ENCODE measurements at regions not wholly inside any gene's neighbourhood (a gene's known extent, or its start where the extent isn't known, plus 50 kb on each side); places are given as distances from the start of the nearest gene placed in this dataset.

DNA sequence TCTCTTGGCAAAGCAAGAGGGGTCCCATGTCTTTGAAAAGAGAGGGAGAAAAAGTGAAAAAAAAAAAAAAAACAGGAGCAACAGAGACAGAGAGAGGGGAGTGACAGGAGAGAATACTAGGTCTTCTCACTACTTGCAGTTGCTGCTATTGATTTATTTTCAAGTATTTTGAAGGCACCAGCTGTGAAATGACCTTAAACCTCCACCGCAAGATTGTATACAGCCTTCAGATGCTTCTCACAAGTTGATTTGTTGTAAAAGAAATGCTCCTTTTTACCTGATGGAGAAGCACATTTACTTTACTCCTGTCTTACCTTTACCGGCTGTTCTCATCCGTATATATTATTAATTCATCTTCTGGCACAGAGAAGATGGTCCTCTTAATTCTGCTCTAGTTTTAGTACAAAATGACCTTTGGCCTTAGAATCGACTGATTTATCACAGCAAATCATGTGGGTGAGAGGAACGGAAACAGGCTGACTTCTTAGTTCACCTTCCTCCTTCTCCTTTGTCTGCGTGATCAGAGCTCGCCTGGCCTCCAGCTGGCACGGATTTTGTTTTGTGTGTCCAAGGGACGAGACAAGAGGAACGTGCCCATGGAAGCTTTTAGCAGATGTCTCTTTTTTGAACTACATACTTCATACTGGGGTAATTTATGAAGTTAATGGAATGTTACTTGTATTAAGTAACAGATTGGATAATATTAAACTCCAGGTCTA, 82.4 kb upstream of the PACRGL start:
- DNase-seq, result no peak
- no peaks in the 10 kb centered on the region for H3K36me3 Mint-ChIP-seq (ENCODE audit: low read depth)
- no peaks in the 10 kb centered on the region for H3K27me3 Mint-ChIP-seq

DNA sequence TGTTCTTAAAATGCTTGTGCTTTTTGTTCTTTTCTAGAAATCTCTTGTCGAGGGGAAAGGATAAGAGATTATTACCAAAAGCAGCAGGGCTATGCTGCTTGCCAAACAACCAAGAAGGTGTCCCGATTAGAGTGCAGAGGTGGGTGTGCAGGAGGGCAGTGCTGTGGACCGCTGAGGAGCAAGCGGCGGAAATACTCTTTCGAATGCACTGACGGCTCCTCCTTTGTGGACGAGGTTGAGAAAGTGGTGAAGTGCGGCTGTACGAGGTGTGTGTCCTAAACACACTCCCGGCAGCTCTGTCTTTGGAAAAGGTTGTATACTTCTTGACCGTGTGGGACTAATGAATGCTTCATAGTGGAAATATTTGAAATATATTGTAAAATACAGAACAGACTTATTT, 81.5 kb upstream of the PACRGL start:
- POLR2A ChIA-PET, result no interaction called here
- no peak for ATAC-seq (ENCODE audit: poor library complexity)
- TF ChIP-seq, protein P1, sequence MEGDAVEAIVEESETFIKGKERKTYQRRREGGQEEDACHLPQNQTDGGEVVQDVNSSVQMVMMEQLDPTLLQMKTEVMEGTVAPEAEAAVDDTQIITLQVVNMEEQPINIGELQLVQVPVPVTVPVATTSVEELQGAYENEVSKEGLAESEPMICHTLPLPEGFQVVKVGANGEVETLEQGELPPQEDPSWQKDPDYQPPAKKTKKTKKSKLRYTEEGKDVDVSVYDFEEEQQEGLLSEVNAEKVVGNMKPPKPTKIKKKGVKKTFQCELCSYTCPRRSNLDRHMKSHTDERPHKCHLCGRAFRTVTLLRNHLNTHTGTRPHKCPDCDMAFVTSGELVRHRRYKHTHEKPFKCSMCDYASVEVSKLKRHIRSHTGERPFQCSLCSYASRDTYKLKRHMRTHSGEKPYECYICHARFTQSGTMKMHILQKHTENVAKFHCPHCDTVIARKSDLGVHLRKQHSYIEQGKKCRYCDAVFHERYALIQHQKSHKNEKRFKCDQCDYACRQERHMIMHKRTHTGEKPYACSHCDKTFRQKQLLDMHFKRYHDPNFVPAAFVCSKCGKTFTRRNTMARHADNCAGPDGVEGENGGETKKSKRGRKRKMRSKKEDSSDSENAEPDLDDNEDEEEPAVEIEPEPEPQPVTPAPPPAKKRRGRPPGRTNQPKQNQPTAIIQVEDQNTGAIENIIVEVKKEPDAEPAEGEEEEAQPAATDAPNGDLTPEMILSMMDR (IDR thresholded peaks at IDR 0.05), result no peak
- H3K9me3 ChIP-seq (ENCODE audit: control insufficient read depth in 1 of 2, insufficient read depth in 1 of 2, low read length in 2 of 2), result peaks cover 0 to 7% of the 10 kb centered on the region in 2 experiments
- Mint-ChIP-seq H3K4me3 (no peak overlapping the region), H3K4me1 (ENCODE audit: low read depth) (peaks cover 11% of the 10 kb centered on the region), H3K27ac (no peak overlapping the region), H3K27me3 (no peaks in the 10 kb centered on the region), H3K9me3 (no peaks in the 10 kb centered on the region), H3K36me3 (ENCODE audit: low read depth) (no peaks in the 10 kb centered on the region)
- no peak for DNase-seq
- H3K27me3 ChIP-seq (ENCODE audit: control insufficient read depth in 1 of 2, insufficient read depth in 2 of 2, low read length in 2 of 2), result no peaks in the 10 kb centered on the region
- no peaks in the 10 kb centered on the region for H3K36me3 ChIP-seq (ENCODE audit: insufficient read depth, low read length)
- CTCF ChIA-PET, result no interaction called here
- no peaks in the 10 kb centered on the region for H3K4me1 ChIP-seq (ENCODE audit: insufficient read depth, low read length)
- intact Hi-C loops (cut with DNase I, micrococcal nuclease), result no loop called here
- H3K27ac ChIP-seq (ENCODE audit: low read depth in 1 of 2, low read length in 2 of 2), result no peak overlapping the region
- H3K4me3 ChIP-seq (ENCODE audit: low read length), result no peak overlapping the region

More for the DNA sequence above, 82.4 kb upstream of the PACRGL start:
- Histone ChIP-seq H3K27me3 (ENCODE audit: control insufficient read depth in 1 of 2, insufficient read depth in 2 of 2, low read length in 2 of 2) (no peaks in the 10 kb centered on the region), H3K27ac (ENCODE audit: low read depth in 1 of 2, low read length in 2 of 2) (no peak overlapping the region), H3K9me3 (ENCODE audit: control insufficient read depth in 1 of 2, insufficient read depth in 1 of 2, low read length in 2 of 2) (peaks cover 0 to 7% of the 10 kb centered on the region in 2 experiments), H3K4me1 (ENCODE audit: insufficient read depth, low read length) (no peaks in the 10 kb centered on the region), H3K4me3 (ENCODE audit: low read length) (no peak overlapping the region), H3K36me3 (ENCODE audit: insufficient read depth, low read length) (no peaks in the 10 kb centered on the region)
- TF ChIP-seq, protein P1 (IDR thresholded peaks at IDR 0.05), result no peak
- H3K4me3 Mint-ChIP-seq, result no peak overlapping the region
- CTCF ChIA-PET, result no interaction called here
- H3K9me3 Mint-ChIP-seq, result no peaks in the 10 kb centered on the region
- intact Hi-C loops (cut with DNase I, micrococcal nuclease), result no loop called here
- POLR2A ChIA-PET, result no interaction called here
- H3K27ac Mint-ChIP-seq, result no peak overlapping the region
- ATAC-seq (ENCODE audit: poor library complexity), result no peak
- peaks cover 11% of the 10 kb centered on the region for H3K4me1 Mint-ChIP-seq (ENCODE audit: low read depth)

DNA sequence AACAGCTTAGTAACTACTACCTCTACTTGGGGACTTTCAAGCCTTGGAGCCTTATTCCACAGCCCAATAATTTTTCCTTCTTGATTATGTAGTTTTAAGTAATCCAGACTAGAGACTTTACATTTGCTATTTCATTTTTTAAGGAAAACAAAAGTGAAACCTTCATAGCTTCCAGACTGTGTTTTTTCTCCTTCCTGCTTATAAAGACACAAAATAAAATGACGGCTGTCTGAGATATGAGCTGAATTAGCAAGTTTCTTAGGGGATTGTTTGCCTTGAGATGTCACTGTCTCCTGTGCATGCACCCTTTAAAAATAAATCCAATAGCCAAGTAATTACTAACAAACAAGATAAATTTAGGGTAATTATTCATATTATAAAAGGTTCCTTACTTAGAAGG, 78.8 kb upstream of the PACRGL start:
- peaks cover 0 to 4% of the 10 kb centered on the region in 2 experiments for H3K9me3 ChIP-seq (ENCODE audit: control insufficient read depth in 1 of 2, insufficient read depth in 1 of 2, low read length in 2 of 2)
- ATAC-seq (ENCODE audit: poor library complexity), result no peak

More for the DNA sequence above, 78.8 kb upstream of the PACRGL start:
- POLR2A ChIA-PET, result no interaction called here
- Histone ChIP-seq H3K4me1 (ENCODE audit: insufficient read depth, low read length) (no peaks in the 10 kb centered on the region), H3K27ac (ENCODE audit: low read depth in 1 of 2, low read length in 2 of 2) (no peak overlapping the region), H3K36me3 (ENCODE audit: insufficient read depth, low read length) (no peaks in the 10 kb centered on the region), H3K27me3 (ENCODE audit: control insufficient read depth in 1 of 2, insufficient read depth in 2 of 2, low read length in 2 of 2) (no peaks in the 10 kb centered on the region), H3K4me3 (ENCODE audit: low read length) (no peak overlapping the region)
- CTCF ChIA-PET, result no interaction called here
- intact Hi-C loops (cut with DNase I, micrococcal nuclease), result no loop called here
- Mint-ChIP-seq H3K27me3 (peaks cover 7% of the 10 kb centered on the region), H3K4me3 (no peak overlapping the region), H3K36me3 (ENCODE audit: low read depth) (no peaks in the 10 kb centered on the region), H3K27ac (no peak overlapping the region), H3K4me1 (ENCODE audit: low read depth) (peaks cover 11% of the 10 kb centered on the region), H3K9me3 (no peaks in the 10 kb centered on the region)
- TF ChIP-seq, protein P1 (IDR thresholded peaks at IDR 0.05), result no peak
- no peak for DNase-seq
